BLaER1 (cell line): ENCODE measurements at regions not wholly inside any gene's neighbourhood (a gene's known extent, or its start where the extent isn't known, plus 50 kb on each side); places are given as distances from the start of the nearest gene placed in this dataset.
"Not testable (repeated sequence)": the region's sequence is repeated elsewhere in the genome, so short reads cannot be mapped to it uniquely, and the experiment has no call there.

ENCODE experiments used
- H3K27ac ChIP-seq: shearing (Covaris generic); formaldehyde crosslinking; 2 replicates; pipeline ENCODE4 v1.8.1; 2022
- H3K27me3 ChIP-seq: shearing (Covaris generic); formaldehyde crosslinking; 2 replicates; pipeline ENCODE4 v1.8.1; 2022
- H3K36me3 ChIP-seq: shearing (Covaris generic); formaldehyde crosslinking; 2 replicates; pipeline ENCODE4 v1.8.1; 2022
- H3K4me1 ChIP-seq: shearing (Covaris generic); formaldehyde crosslinking; 2 replicates; pipeline ENCODE4 v1.8.1; 2022
- H3K4me2 ChIP-seq: shearing (Covaris generic); formaldehyde crosslinking; 2 replicates; pipeline ENCODE4 v1.8.1; 2022
- H3K4me3 ChIP-seq: shearing (Covaris generic); formaldehyde crosslinking; 2 replicates; pipeline ENCODE4 v1.8.1; 2022
- H3K9ac ChIP-seq: shearing (Covaris generic); formaldehyde crosslinking; 2 replicates; pipeline ENCODE4 v1.8.1; 2022
- H3K9me3 ChIP-seq: shearing (Covaris generic); formaldehyde crosslinking; 2 replicates; pipeline ENCODE4 v1.8.1; 2022
- H4K20me1 ChIP-seq: shearing (Covaris generic); formaldehyde crosslinking; 2 replicates; pipeline ENCODE4 v1.8.1; 2022
- Cebpa-rat ChIP-seq: shearing (Covaris generic); IDR thresholded peaks from 2 replicates; pipeline ENCODE4 v1.8.1; 2022

DNA sequence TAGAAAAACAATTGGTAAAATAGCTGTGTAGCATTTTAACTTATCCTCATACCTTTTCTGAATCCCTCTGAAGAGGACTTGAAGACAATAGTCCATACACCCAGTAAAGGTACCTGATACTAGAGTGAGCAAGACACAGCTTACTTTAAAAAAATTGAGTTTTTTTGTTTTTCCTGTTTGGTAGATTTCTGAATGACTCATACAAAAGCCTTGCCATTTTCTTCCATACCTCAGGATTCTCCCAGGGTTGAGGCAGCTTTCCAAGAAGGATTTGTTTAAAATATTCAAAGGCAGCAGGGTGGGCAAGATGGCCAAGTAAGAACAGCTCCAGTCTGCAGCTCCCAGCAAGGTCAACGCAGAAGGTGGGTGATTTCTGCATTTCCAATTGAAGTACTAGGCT, 551.0 kb upstream of the LRATD1 start:
- no peaks in the 10 kb centered on the region for H3K27me3 ChIP-seq
- H3K4me1 ChIP-seq, result no peaks in the 10 kb centered on the region
- no peak for TF ChIP-seq Cebpa-rat
- H3K9me3 ChIP-seq, result no peaks in the 10 kb centered on the region
- no peak overlapping the region for H3K4me2 ChIP-seq
- no peaks in the 10 kb centered on the region for H3K36me3 ChIP-seq
- no peaks in the 10 kb centered on the region for H4K20me1 ChIP-seq
- H3K27ac ChIP-seq, result no peak overlapping the region
- H3K4me3 ChIP-seq, result no peak overlapping the region
- no peak overlapping the region for H3K9ac ChIP-seq

DNA sequence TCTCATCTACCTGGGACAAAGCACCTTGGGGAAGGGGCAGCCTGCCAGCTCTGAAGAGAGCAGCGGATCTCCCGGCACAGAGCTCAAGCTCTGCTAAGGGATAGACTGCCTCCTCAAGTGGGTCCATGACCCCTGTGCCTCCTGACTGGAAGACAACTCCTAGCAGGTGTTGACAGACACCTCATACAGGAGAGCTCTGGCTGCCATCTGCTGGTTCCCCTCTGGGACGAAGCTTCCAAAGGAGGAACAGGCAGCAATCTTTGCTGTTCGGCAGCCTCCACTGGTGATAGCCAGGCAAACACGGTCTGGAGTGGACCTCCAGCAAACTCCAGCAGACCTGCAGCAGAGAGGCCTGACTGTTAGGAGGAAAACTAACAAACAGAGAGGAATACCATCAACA, 549.9 kb upstream of the LRATD1 start:
- TF ChIP-seq Cebpa-rat, result no peak
- Histone ChIP-seq H3K27ac (no peak overlapping the region), H3K4me1 (no peaks in the 10 kb centered on the region), H3K9me3 (no peaks in the 10 kb centered on the region), H3K27me3 (no peaks in the 10 kb centered on the region), H4K20me1 (no peaks in the 10 kb centered on the region), H3K9ac (no peak overlapping the region), H3K4me2 (no peak overlapping the region), H3K4me3 (no peak overlapping the region), H3K36me3 (no peaks in the 10 kb centered on the region)

DNA sequence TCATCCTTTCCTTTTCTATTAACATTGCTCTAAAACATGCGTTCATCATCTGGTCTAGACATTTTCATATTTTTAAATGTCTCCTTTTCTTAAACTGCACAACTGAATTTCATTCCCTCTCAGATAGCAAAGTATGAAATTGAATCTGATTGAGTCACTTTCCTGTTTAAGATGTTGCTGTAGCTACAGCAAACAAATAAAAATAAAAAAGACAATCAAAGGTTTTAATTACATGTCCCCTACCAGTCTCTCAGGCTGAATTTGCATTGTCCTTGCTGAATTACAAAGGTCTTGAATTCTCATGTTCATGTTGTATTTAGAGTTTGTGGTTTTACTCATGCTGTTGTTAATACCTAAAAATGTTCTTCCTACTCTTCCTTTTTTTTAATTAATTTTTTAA, 537.9 kb upstream of the LRATD1 start:
- Histone ChIP-seq H3K9me3 (no peaks in the 10 kb centered on the region), H3K4me2 (no peak overlapping the region), H3K27ac (no peak overlapping the region), H4K20me1 (no peaks in the 10 kb centered on the region), H3K27me3 (no peaks in the 10 kb centered on the region), H3K9ac (no peak overlapping the region), H3K4me1 (no peaks in the 10 kb centered on the region), H3K36me3 (no peaks in the 10 kb centered on the region), H3K4me3 (no peak overlapping the region)
- TF ChIP-seq Cebpa-rat, result no peak

DNA sequence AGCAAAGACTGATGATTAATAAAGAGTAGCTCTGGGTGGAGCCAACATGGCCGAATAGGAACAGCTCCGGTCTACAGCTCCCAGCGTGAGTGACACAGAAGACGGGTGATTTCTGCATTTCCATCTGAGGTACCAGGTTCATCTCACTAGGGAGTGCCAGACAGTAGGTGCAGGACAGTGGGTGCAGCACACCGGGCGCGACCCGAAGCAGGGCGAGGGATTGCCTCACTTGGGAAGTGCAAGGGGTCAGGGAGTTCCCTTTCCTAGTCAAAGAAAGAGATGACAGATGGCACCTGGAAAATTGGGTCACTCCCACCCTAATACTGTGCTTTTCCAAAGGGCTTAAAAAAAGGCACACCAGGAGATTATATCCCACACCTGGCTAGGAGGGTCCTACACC, 533.4 kb upstream of the LRATD1 start:
- H3K4me2 ChIP-seq, H3K9ac ChIP-seq, H3K4me3 ChIP-seq, H3K36me3 ChIP-seq, H3K27me3 ChIP-seq, H4K20me1 ChIP-seq, H3K9me3 ChIP-seq, H3K27ac ChIP-seq, H3K4me1 ChIP-seq: not testable (repeated sequence)

- no peaks in the 10 kb centered on the region for H3K27me3 ChIP-seq
- H3K9me3 ChIP-seq, result no peaks in the 10 kb centered on the region
- no peak overlapping the region for H3K9ac ChIP-seq
- H3K4me1 ChIP-seq, result no peaks in the 10 kb centered on the region
- H3K36me3 ChIP-seq, result no peaks in the 10 kb centered on the region
- no peak overlapping the region for H3K27ac ChIP-seq
- H4K20me1 ChIP-seq, result no peaks in the 10 kb centered on the region
- H3K4me3 ChIP-seq, result no peak overlapping the region
- no peak for TF ChIP-seq Cebpa-rat
- no peak overlapping the region for H3K4me2 ChIP-seq
Observed at GRCh38 chr2:14114275-14114674, 518.2 kb upstream of the LRATD1 start.

DNA sequence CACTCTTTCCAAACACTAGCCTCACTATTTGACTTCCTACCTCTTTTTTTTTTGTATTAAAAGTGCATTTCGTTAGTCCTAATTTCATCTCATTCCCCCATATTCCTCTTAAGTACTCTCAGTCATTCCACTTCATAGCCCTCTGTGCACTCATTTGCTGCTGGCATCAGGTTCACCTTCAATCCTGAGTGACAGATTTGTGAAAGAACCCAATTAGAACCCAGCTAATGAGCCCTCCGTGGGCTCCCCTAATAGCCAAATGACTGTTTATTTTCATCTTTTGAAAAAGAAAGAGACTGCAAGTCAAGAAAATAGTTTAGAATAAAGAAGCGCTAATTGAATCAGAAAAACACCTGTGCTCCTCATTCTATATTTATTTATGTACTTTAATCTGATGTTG, 512.1 kb upstream of the LRATD1 start:
- no peak overlapping the region for H3K9ac ChIP-seq
- H3K4me1 ChIP-seq, result no peaks in the 10 kb centered on the region
- no peaks in the 10 kb centered on the region for H4K20me1 ChIP-seq
- TF ChIP-seq Cebpa-rat, result no peak
- no peak overlapping the region for H3K27ac ChIP-seq
- no peaks in the 10 kb centered on the region for H3K27me3 ChIP-seq
- no peak overlapping the region for H3K4me3 ChIP-seq
- no peaks in the 10 kb centered on the region for H3K9me3 ChIP-seq
- H3K36me3 ChIP-seq, result no peaks in the 10 kb centered on the region
- H3K4me2 ChIP-seq, result no peak overlapping the region

DNA sequence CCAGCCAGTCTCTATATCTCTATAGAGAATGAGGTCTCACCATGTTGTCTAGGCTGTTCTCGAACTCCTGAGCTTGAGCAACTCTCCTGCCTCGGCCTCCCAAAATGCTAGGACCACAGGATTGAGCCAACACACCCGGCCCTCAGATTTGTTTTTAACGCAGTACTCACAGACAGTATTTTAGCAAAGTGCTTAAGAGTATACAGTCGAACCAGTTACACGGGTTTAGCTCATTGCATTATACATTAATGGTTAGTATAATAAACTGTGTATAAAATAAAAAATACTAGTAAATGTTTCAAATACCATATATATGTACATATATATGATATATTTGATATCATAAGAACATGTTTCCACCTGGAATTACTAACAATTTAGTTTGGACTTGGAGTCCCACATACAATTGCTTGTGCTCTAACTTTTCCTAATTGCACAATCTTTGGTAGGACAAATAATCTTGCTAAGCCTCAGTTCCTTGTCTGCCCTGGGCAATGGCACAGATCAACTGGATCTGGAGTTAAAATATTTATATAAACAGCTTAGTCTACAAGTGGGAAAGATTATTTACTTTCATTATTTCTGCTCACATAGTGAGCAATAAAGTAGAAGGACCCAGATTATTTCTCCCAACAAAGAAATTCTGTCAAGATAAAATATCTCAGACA, 508.9 kb upstream of the LRATD1 start:
- Histone ChIP-seq H3K27ac (no peak overlapping the region), H3K4me2 (no peak overlapping the region), H3K27me3 (no peaks in the 10 kb centered on the region), H3K36me3 (no peaks in the 10 kb centered on the region), H4K20me1 (no peaks in the 10 kb centered on the region), H3K9me3 (no peaks in the 10 kb centered on the region), H3K4me1 (no peaks in the 10 kb centered on the region), H3K9ac (no peak overlapping the region), H3K4me3 (no peak overlapping the region)
- TF ChIP-seq Cebpa-rat, result no peak

DNA sequence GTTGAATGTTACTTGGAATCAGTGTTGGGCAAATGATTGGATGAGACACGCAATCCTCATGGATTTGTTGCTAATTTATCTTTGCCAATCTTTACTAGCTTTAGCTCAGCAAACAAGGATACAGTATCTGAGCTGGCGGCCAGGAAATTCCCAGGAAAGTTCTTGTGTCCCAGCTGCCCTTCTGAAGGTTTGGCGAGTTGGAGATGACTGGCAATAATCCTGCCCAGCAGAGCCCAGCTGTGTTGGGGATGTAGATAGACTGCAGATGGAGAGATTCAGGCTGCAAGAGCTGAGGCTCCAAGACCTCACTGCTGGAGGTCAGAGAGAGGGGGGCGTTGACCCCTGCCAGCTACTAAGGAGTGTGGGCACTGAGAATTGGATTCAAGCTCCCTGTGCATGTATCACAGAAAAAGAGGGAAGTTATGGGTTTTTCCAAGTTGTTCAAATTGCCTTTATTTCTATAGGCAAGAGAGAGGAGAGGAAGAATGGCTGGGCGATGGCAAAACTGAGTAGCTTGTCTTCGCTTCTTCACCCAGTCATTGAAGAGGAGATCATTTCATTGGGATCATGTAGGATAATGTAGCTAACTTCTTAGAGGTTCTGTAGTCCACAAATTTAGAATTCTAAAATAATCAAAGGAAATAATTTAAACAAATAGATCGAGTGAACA, 506.8 kb upstream of the LRATD1 start:
- Histone ChIP-seq H3K9ac (no peak overlapping the region), H4K20me1 (no peaks in the 10 kb centered on the region), H3K27me3 (no peaks in the 10 kb centered on the region), H3K4me2 (no peak overlapping the region), H3K4me1 (no peaks in the 10 kb centered on the region), H3K27ac (no peak overlapping the region), H3K36me3 (no peaks in the 10 kb centered on the region), H3K4me3 (no peak overlapping the region), H3K9me3 (no peaks in the 10 kb centered on the region)
- TF ChIP-seq Cebpa-rat, result no peak

DNA sequence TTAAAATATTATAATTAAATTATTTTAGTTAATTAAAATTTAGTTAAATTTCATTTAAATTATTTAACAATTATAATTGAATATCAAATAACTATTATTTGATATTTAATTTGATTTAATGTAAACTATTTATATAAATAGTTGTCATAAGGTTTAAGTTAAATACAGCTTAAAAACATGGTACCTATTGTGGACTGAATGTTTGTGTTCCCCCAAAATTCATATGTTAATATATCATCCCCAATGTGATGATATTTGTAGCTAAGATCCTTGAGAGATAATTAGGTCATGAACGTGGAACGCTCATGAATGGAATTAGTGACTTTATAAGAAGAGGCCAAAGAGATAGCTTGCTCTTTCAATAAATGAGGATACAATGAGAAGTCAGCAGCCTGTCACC, 505.7 kb upstream of the LRATD1 start:
- Histone ChIP-seq H3K27me3 (no peaks in the 10 kb centered on the region), H3K4me1 (no peaks in the 10 kb centered on the region), H3K36me3 (no peaks in the 10 kb centered on the region), H3K9ac (no peak overlapping the region), H3K9me3 (no peaks in the 10 kb centered on the region), H3K4me3 (no peak overlapping the region), H3K27ac (no peak overlapping the region), H4K20me1 (no peaks in the 10 kb centered on the region), H3K4me2 (no peak overlapping the region)
- TF ChIP-seq Cebpa-rat, result no peak

DNA sequence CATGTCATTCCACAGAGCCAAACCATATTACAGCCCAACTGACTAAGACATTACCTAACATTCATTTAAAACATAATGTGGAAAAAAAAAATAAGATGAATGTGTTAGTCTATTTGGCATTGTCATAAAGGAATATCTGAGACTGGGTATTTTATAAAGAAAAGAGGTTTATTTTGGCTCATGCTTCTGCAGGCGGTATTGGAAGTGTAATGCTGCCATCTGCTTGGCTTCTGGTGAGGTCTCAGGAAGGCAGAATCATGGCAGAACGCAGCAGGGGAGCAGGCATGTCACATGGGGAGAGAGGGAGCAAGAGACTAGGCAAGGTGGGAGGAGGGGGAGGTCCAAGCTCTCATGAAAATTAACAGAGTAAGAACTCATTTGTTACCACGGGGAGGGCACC, 504.8 kb upstream of the LRATD1 start:
- Histone ChIP-seq H3K27ac (no peak overlapping the region), H3K4me1 (no peaks in the 10 kb centered on the region), H3K36me3 (no peaks in the 10 kb centered on the region), H4K20me1 (no peaks in the 10 kb centered on the region), H3K4me2 (no peak overlapping the region), H3K9me3 (no peaks in the 10 kb centered on the region), H3K27me3 (no peaks in the 10 kb centered on the region), H3K4me3 (no peak overlapping the region), H3K9ac (no peak overlapping the region)
- no peak for TF ChIP-seq Cebpa-rat

GRCh38 chr2:14132386-14132785, 500.1 kb upstream of the LRATD1 start:
- no peak for TF ChIP-seq Cebpa-rat
- no peaks in the 10 kb centered on the region for H3K36me3 ChIP-seq
- H3K27me3 ChIP-seq, result no peaks in the 10 kb centered on the region
- H4K20me1 ChIP-seq, result no peaks in the 10 kb centered on the region
- no peaks in the 10 kb centered on the region for H3K9me3 ChIP-seq
- no peak overlapping the region for H3K9ac ChIP-seq
- peaks cover 9% of the 10 kb centered on the region for H3K4me1 ChIP-seq
- H3K4me2 ChIP-seq, result no peak overlapping the region
- no peak overlapping the region for H3K4me3 ChIP-seq
- H3K27ac ChIP-seq, result no peak overlapping the region
